ENCODE measurements at regions not wholly inside any gene's neighbourhood (a gene's known extent, or its start where the extent isn't known, plus 50 kb on each side); places are given as distances from the start of the nearest gene placed in this dataset.

GRCh38 chr13:104376588-104376987 lies 1310.4 kb upstream of the SLC10A2 start:
- intact Hi-C loops (cut with DNase I), result no loop called here
- no peak overlapping the region for H3K4me3 ChIP-seq
- no peak for TF ChIP-seq POLR2A (IDR thresholded peaks at IDR 0.05)
- TF ChIP-seq CTCF (IDR thresholded peaks at IDR 0.05), result no peak
- no peak overlapping the region for H3K27ac ChIP-seq
- whole genome bisulfite sequencing, 2 donors, result 92% methylated on average over 1 of the region's 1 CpG
- ATAC-seq (no peak), DNase-seq (no peak)
- no peaks in the 10 kb centered on the region for H3K36me3 ChIP-seq (replicated peaks in 1 of 2; ENCODE audit: insufficient read depth in 1 of 2, low read depth in 2 of 2)
- no peaks in the 10 kb centered on the region for H3K27me3 ChIP-seq
- no peaks in the 10 kb centered on the region for H3K9me3 ChIP-seq
- no peaks in the 10 kb centered on the region for H3K4me1 ChIP-seq

- H3K9me3 ChIP-seq, result no peaks in the 10 kb centered on the region
- no peaks in the 10 kb centered on the region for H3K4me1 ChIP-seq
- H3K36me3 ChIP-seq (replicated peaks in 1 of 2; ENCODE audit: insufficient read depth in 1 of 2, low read depth in 2 of 2), result no peaks in the 10 kb centered on the region
- TF ChIP-seq POLR2A (IDR thresholded peaks at IDR 0.05) (no peak), CTCF (IDR thresholded peaks at IDR 0.05) (no peak)
- intact Hi-C loops (cut with DNase I), result no loop called here
- H3K27ac ChIP-seq, result no peak overlapping the region
- H3K4me3 ChIP-seq, result no peak overlapping the region
- no peak for DNase-seq
- H3K27me3 ChIP-seq, result no peaks in the 10 kb centered on the region
- ATAC-seq, result no peak
- 62 to 69% methylated on average over 1 of the region's 1 CpG for WGBS, 2 donors
Measured at GRCh38 chr13:104375614-104376013, 1309.4 kb upstream of the SLC10A2 start.

- 49 to 52% methylated on average over 6 of the region's 6 CpGs for WGBS, 2 donors
- Histone ChIP-seq H3K4me3 (no peak overlapping the region), H3K9me3 (no peaks in the 10 kb centered on the region), H3K27ac (no peak overlapping the region), H3K4me1 (no peaks in the 10 kb centered on the region), H3K27me3 (no peaks in the 10 kb centered on the region), H3K36me3 (replicated peaks in 1 of 2; ENCODE audit: insufficient read depth in 1 of 2, low read depth in 2 of 2) (no peaks in the 10 kb centered on the region)
- ATAC-seq (no peak), DNase-seq (no peak)
- intact Hi-C loops (cut with DNase I), result no loop called here
- TF ChIP-seq POLR2A (IDR thresholded peaks at IDR 0.05) (no peak), CTCF (IDR thresholded peaks at IDR 0.05) (no peak)
Measured at GRCh38 chr13:104372095-104372655, 1306.0 kb upstream of the SLC10A2 start.

- H3K4me3 ChIP-seq, result no peak overlapping the region
- H3K4me1 ChIP-seq, result no peaks in the 10 kb centered on the region
- DNase-seq (no peak), ATAC-seq (no peak)
- no peaks in the 10 kb centered on the region for H3K9me3 ChIP-seq
- H3K27me3 ChIP-seq, result no peaks in the 10 kb centered on the region
- H3K36me3 ChIP-seq (replicated peaks in 1 of 2; ENCODE audit: insufficient read depth in 1 of 2, low read depth in 2 of 2), result no peaks in the 10 kb centered on the region
- intact Hi-C loops (cut with DNase I), result no loop called here
- WGBS, 2 donors, result 65 to 74% methylated on average over 2 of the region's 2 CpGs
- TF ChIP-seq POLR2A (IDR thresholded peaks at IDR 0.05) (no peak), CTCF (IDR thresholded peaks at IDR 0.05) (no peak)
- no peak overlapping the region for H3K27ac ChIP-seq
Measured at GRCh38 chr13:104365430-104365829, 1299.2 kb upstream of the SLC10A2 start.

GRCh38 chr13:104357672-104358354 lies 1291.6 kb upstream of the SLC10A2 start:
- intact Hi-C loops (cut with DNase I), result no loop called here
- no peak for ATAC-seq
- no peaks in the 10 kb centered on the region for H3K36me3 ChIP-seq (replicated peaks in 1 of 2; ENCODE audit: insufficient read depth in 1 of 2, low read depth in 2 of 2)
- H3K27me3 ChIP-seq, result no peaks in the 10 kb centered on the region
- H3K4me1 ChIP-seq, result no peaks in the 10 kb centered on the region
- WGBS, 2 donors, result 71 to 79% methylated on average over 9 of the region's 9 CpGs
- no peaks in the 10 kb centered on the region for H3K9me3 ChIP-seq
- H3K4me3 ChIP-seq, result no peak overlapping the region
- no peak for DNase-seq
- no peak overlapping the region for H3K27ac ChIP-seq
- TF ChIP-seq CTCF (IDR thresholded peaks at IDR 0.05) (no peak), POLR2A (IDR thresholded peaks at IDR 0.05) (no peak)
